GM23338 (cell line): ENCODE measurements at regions not wholly inside any gene's neighbourhood (a gene's known extent, or its start where the extent isn't known, plus 50 kb on each side); places are given as distances from the start of the nearest gene placed in this dataset.

Experiments
- JUNB ChIP-seq: IDR thresholded peaks from one replicate; pipeline ENCODE4 v1.6.1; 2016; ENCODE audit warnings: antibody characterized with exemption; ENCODE audit not compliant: unreplicated experiment
- ZNF331 ChIP-seq: fragments of 250-450 bp; sonication (Bioruptor Pico); IDR thresholded peaks from 2 replicates; pipeline ENCODE4 v1.5.0; 2020; ENCODE audit warnings: low read depth, mild to moderate bottlenecking, moderate library complexity
- TF ChIP-seq, protein P1 (sequence below): fragments of 250-450 bp; sonication (Bioruptor Pico); IDR thresholded peaks from 2 replicates; pipeline ENCODE4 v1.5.0; 2020; ENCODE audit warnings: mild to moderate bottlenecking, moderate library complexity
- TF ChIP-seq, protein P2 (sequence below): IDR thresholded peaks from 2 replicates; pipeline ENCODE4 v1.6.1; 2016; ENCODE audit warnings: antibody characterized with exemption
- TF ChIP-seq, protein P3 (sequence below): IDR thresholded peaks from one replicate; pipeline ENCODE4 v1.6.1; 2018; ENCODE audit warnings: antibody characterized with exemption; ENCODE audit not compliant: unreplicated experiment

DNA sequence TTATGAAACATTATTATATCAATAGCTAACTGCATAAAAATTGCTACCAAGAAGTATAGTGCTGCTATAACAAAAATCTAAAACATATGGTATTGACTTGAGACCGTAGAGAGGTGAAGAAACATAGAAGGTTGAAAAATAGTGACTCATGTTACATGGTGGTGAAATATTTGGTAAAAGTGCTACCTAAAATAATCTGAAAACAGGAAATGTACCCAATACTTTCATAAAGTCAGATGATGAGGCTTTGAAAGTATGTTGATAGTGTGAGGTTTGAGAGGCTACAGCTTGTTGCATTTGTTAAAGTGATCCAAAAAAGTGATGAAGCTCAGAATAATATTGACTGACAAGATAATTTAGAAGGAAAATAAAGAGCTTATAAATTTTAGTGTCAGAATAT, 718.7 kb upstream of the SLC8A1 start (continued):
- TF ChIP-seq, protein P1, sequence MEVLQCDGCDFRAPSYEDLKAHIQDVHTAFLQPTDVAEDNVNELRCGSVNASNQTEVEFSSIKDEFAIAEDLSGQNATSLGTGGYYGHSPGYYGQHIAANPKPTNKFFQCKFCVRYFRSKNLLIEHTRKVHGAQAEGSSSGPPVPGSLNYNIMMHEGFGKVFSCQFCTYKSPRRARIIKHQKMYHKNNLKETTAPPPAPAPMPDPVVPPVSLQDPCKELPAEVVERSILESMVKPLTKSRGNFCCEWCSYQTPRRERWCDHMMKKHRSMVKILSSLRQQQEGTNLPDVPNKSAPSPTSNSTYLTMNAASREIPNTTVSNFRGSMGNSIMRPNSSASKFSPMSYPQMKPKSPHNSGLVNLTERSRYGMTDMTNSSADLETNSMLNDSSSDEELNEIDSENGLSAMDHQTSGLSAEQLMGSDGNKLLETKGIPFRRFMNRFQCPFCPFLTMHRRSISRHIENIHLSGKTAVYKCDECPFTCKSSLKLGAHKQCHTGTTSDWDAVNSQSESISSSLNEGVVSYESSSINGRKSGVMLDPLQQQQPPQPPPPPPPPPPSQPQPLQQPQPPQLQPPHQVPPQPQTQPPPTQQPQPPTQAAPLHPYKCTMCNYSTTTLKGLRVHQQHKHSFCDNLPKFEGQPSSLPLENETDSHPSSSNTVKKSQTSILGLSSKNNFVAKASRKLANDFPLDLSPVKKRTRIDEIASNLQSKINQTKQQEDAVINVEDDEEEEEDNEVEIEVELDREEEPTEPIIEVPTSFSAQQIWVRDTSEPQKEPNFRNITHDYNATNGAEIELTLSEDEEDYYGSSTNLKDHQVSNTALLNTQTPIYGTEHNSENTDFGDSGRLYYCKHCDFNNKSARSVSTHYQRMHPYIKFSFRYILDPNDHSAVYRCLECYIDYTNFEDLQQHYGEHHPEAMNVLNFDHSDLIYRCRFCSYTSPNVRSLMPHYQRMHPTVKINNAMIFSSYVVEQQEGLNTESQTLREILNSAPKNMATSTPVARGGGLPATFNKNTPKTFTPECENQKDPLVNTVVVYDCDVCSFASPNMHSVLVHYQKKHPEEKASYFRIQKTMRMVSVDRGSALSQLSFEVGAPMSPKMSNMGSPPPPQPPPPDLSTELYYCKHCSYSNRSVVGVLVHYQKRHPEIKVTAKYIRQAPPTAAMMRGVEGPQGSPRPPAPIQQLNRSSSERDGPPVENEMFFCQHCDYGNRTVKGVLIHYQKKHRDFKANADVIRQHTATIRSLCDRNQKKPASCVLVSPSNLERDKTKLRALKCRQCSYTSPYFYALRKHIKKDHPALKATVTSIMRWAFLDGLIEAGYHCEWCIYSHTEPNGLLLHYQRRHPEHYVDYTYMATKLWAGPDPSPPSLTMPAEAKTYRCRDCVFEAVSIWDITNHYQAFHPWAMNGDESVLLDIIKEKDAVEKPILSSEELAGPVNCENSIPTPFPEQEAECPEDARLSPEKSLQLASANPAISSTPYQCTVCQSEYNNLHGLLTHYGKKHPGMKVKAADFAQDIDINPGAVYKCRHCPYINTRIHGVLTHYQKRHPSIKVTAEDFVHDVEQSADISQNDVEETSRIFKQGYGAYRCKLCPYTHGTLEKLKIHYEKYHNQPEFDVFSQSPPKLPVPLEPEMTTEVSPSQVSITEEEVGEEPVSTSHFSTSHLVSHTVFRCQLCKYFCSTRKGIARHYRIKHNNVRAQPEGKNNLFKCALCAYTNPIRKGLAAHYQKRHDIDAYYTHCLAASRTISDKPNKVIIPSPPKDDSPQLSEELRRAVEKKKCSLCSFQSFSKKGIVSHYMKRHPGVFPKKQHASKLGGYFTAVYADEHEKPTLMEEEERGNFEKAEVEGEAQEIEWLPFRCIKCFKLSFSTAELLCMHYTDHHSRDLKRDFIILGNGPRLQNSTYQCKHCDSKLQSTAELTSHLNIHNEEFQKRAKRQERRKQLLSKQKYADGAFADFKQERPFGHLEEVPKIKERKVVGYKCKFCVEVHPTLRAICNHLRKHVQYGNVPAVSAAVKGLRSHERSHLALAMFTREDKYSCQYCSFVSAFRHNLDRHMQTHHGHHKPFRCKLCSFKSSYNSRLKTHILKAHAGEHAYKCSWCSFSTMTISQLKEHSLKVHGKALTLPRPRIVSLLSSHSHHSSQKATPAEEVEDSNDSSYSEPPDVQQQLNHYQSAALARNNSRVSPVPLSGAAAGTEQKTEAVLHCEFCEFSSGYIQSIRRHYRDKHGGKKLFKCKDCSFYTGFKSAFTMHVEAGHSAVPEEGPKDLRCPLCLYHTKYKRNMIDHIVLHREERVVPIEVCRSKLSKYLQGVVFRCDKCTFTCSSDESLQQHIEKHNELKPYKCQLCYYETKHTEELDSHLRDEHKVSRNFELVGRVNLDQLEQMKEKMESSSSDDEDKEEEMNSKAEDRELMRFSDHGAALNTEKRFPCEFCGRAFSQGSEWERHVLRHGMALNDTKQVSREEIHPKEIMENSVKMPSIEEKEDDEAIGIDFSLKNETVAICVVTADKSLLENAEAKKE (CRISPR knock-in tag), result no peak
- TF ChIP-seq JUNB (no peak), ZNF331 (CRISPR knock-in tag) (no peak)
- TF ChIP-seq, protein P2, sequence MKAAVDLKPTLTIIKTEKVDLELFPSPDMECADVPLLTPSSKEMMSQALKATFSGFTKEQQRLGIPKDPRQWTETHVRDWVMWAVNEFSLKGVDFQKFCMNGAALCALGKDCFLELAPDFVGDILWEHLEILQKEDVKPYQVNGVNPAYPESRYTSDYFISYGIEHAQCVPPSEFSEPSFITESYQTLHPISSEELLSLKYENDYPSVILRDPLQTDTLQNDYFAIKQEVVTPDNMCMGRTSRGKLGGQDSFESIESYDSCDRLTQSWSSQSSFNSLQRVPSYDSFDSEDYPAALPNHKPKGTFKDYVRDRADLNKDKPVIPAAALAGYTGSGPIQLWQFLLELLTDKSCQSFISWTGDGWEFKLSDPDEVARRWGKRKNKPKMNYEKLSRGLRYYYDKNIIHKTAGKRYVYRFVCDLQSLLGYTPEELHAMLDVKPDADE, result no peak
- TF ChIP-seq, protein P3, sequence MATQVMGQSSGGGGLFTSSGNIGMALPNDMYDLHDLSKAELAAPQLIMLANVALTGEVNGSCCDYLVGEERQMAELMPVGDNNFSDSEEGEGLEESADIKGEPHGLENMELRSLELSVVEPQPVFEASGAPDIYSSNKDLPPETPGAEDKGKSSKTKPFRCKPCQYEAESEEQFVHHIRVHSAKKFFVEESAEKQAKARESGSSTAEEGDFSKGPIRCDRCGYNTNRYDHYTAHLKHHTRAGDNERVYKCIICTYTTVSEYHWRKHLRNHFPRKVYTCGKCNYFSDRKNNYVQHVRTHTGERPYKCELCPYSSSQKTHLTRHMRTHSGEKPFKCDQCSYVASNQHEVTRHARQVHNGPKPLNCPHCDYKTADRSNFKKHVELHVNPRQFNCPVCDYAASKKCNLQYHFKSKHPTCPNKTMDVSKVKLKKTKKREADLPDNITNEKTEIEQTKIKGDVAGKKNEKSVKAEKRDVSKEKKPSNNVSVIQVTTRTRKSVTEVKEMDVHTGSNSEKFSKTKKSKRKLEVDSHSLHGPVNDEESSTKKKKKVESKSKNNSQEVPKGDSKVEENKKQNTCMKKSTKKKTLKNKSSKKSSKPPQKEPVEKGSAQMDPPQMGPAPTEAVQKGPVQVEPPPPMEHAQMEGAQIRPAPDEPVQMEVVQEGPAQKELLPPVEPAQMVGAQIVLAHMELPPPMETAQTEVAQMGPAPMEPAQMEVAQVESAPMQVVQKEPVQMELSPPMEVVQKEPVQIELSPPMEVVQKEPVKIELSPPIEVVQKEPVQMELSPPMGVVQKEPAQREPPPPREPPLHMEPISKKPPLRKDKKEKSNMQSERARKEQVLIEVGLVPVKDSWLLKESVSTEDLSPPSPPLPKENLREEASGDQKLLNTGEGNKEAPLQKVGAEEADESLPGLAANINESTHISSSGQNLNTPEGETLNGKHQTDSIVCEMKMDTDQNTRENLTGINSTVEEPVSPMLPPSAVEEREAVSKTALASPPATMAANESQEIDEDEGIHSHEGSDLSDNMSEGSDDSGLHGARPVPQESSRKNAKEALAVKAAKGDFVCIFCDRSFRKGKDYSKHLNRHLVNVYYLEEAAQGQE, result no peak
